GM12873 (cell line): ENCODE measurements at regions not wholly inside any gene's neighbourhood (a gene's known extent, or its start where the extent isn't known, plus 50 kb on each side); places are given as distances from the start of the nearest gene placed in this dataset.

Experiments used
- CTCF ChIP-seq: IDR thresholded peaks from 2 replicates; pipeline ENCODE4 v1.5.1; 2012; ENCODE audit warnings: low read depth, mild to moderate bottlenecking, moderate library complexity, low read length, control low read depth; ENCODE audit not compliant: insufficient read depth; ENCODE audit errors: missing control alignments

DNA sequence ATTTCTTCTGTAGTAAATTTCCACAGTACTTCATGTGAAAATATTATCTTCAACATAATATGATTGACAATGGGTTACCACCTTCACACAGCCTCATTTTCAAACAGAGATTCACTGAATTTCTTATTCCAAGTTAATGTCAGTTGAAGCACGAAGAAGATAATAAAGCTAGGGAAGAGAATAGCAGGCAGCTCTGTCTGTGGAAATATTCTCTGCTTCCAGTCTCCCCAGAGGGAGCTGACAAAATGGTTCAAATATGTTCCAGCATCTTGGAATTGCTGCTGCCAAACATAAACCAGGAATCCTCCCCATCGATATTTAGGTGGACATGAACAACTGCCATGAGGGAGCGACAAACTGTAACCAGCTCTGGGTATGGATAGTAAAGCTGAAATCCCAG is 224.8 kb downstream of the GJA1 start:
- TF ChIP-seq CTCF, result no peak

- no peak for TF ChIP-seq CTCF
These were observed 227.9 kb downstream of the GJA1 start for GRCh38 chr6:121663292-121663810.

- TF ChIP-seq CTCF, result no peak
These were observed 228.7 kb downstream of the GJA1 start for GRCh38 chr6:121664158-121664557.

DNA sequence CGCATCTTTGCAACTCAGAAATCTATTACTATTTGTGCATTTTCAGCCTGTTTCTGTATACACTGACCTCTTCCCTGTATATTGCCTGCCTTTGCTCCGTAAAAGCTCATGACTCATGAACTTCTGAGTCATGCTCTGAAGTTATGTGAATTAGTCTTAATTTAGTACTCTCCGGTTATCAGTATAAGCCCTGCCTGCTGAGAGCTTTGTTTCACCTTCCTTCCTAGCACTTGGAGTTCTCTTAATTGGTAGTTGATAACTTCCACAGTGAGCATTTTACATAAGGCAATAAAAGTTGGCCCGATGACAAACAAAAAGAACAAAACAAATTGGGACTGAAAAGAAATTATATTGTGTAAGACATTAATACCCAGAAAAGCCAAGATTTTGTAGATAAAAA is 231.4 kb downstream of the GJA1 start:
- no peak for TF ChIP-seq CTCF

DNA sequence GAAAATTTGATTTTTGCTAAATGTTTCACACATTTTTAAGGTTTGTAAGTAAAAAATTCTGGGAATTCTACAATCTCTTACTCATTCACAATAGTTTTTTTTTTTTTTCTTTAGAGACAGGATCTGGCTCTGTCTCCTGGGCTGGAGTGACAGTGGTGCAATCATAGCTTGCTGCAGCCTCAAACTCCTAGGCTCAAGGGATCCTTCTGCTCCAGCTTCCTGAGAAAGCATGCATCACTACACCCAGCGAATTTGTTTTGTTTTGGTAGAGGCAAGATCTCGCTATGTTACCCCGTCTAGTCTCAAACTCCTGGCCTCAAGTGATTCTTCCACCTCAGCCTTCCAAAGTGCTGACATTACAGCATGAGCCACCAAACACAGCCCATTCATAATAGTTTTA is 232.8 kb downstream of the GJA1 start:
- no peak for TF ChIP-seq CTCF

DNA sequence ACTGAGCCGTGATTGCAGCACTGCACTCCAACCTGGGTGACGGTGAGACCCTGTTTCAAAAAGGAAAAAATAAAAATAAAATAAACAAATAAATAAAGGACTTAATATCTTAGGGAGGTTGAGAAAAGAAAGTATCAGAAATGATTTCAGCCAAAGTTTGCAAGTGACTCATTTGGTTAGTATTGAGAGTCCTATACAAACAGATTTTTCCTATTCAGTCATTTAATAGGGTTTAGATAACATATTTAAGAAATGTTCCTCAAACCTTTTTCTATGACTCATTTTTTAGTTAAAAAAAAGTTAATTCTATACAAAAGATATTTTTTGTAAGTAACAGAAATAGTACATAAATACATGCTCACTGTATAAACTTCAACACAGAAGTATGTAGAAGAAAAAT is 235.1 kb downstream of the GJA1 start:
- no peak for TF ChIP-seq CTCF

DNA sequence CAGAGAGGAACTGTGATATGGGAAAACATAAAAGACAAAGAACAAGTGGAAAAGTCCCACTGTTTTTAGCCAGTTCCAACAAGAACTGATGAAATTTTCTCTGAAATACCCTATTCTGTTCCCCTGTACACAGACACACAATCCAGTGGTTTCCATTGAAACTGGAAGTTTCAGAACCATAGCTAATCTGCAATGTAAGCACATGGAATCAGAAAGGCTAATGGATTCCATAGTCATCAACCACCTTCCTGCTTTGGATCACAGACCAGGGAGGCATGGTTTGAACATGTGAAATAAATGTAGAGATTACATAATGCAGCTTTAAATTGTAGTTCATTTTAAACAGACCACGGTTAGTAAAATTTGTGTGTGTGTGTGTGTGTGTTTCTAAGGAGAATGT is 242.1 kb downstream of the GJA1 start:
- no peak for TF ChIP-seq CTCF
